PC-3 (cell line): ENCODE measurements at regions not wholly inside any gene's neighbourhood (a gene's known extent, or its start where the extent isn't known, plus 50 kb on each side); places are given as distances from the start of the nearest gene placed in this dataset.
"Not testable (repeated sequence)": the region's sequence is repeated elsewhere in the genome, so short reads cannot be mapped to it uniquely, and the experiment has no call there.

Source experiments
- ATAC-seq: fragments of 200-7000 bp; cut with Tn5 transposase; 2 replicates; pipeline ENCODE4 v1.9.1; 2020; ENCODE audit warnings: mild to moderate bottlenecking, moderate library complexity
- BruUV-seq: library from RNA; stranded (reverse); fragments of 400-500 nt; replicated peaks from 2 replicates; lab custom pipeline; 2021; lab: Mats Ljungman, UMichigan
- CTCF ChIA-PET: fragments of 300-600 bp; sonication (Branson Sonifier 250); formaldehyde crosslinking; loops from one replicate; lab custom pipeline; 2022; ENCODE audit warnings: antibody characterized with exemption; lab: Charles Lee
- POLR2A ChIA-PET: fragments of 300-600 bp; sonication (Branson Sonifier 250); formaldehyde crosslinking; loops from one replicate; lab custom pipeline; 2022; ENCODE audit warnings: antibody characterized with exemption; ENCODE audit not compliant: unreplicated experiment; lab: Charles Lee
- DNase-seq: peaks from one replicate; pipeline ENCODE4 v3.0.0-alpha.2; 2015
- H2AFZ ChIP-seq: fragments of 300-600 bp; sonication (generic); 2 replicates; pipeline ENCODE4 v1.6.0; 2016; ENCODE audit warnings: antibody characterized with exemption, low read length
- H3F3A ChIP-seq: fragments of 300-600 bp; sonication (generic); one replicate; pipeline ENCODE4 v1.6.0; 2017; ENCODE audit warnings: antibody characterized with exemption, low read length, control low read depth, mild to moderate bottlenecking; ENCODE audit not compliant: unreplicated experiment
- H3K27ac ChIP-seq: fragments of 300-600 bp; sonication (generic); 2 replicates; pipeline ENCODE4 v1.5.1; 2016; ENCODE audit warnings: mild to moderate bottlenecking, low read length
- H3K27me3 ChIP-seq: fragments of 300-600 bp; sonication (generic); 2 replicates; pipeline ENCODE4 v1.6.1; 2016; ENCODE audit warnings: low read length, mixed read lengths
- H3K36me3 ChIP-seq: fragments of 300-600 bp; sonication (generic); 2 replicates; pipeline ENCODE4 v1.6.1; 2016; ENCODE audit warnings: low read depth, mixed run types, low read length, mixed read lengths
- H3K4me1 ChIP-seq: fragments of 300-600 bp; sonication (generic); 2 replicates; pipeline ENCODE4 v1.5.1; 2016; ENCODE audit warnings: low read length; ENCODE audit not compliant: insufficient read depth
- H3K4me2 ChIP-seq: fragments of 300-600 bp; sonication (generic); 2 replicates; pipeline ENCODE4 v1.6.0; 2016; ENCODE audit warnings: low read length
- H3K4me3 ChIP-seq: fragments of 300-600 bp; sonication (generic); 2 replicates; pipeline ENCODE4 v1.5.1; 2016; ENCODE audit warnings: mild to moderate bottlenecking, low read length, mixed read lengths
- H3K79me2 ChIP-seq: fragments of 300-600 bp; sonication (generic); 2 replicates; pipeline ENCODE4 v1.6.1; 2017; ENCODE audit warnings: low read length, mixed read lengths
- H3K9ac ChIP-seq: fragments of 300-600 bp; sonication (generic); 2 replicates; pipeline ENCODE4 v1.6.0; 2016; ENCODE audit warnings: mild to moderate bottlenecking, low read length
- H3K9me2 ChIP-seq: fragments of 300-600 bp; sonication (generic); replicated peaks from 2 replicates; pipeline ENCODE4 v1.6.1; 2016; ENCODE audit warnings: mixed run types, low read length, mixed read lengths
- H3K9me3 ChIP-seq: fragments of 300-600 bp; sonication (generic); 2 replicates; pipeline ENCODE4 v1.6.1; 2016; ENCODE audit warnings: low read length, mixed read lengths
- H4K20me1 ChIP-seq: fragments of 300-600 bp; sonication (generic); 2 replicates; pipeline ENCODE4 v1.6.1; 2016; ENCODE audit warnings: low read length, mixed read lengths
- CTCF ChIP-seq: fragments of 300-600 bp; sonication (generic); conservative IDR thresholded peaks from 2 replicates; pipeline ENCODE4 v1.5.1; 2017; ENCODE audit warnings: antibody characterized with exemption, low read depth, mild to moderate bottlenecking, low read length
- EZH2 ChIP-seq: fragments of 300-600 bp; sonication (generic); IDR thresholded peaks from one replicate; pipeline ENCODE4 v1.6.1; 2017; ENCODE audit warnings: antibody characterized with exemption, mild to moderate bottlenecking, low read length; ENCODE audit not compliant: unreplicated experiment
- EZH2phosphoT487 ChIP-seq: fragments of 300-600 bp; sonication (generic); IDR thresholded peaks from 2 replicates; pipeline ENCODE4 v1.6.1; 2018; ENCODE audit warnings: mild to moderate bottlenecking, antibody characterized with exemption, low read length, borderline replicate concordance
- intact Hi-C: fragments of 100-400 bp; cut with micrococcal nuclease; formaldehyde crosslinking; loops from 2 replicates; pipeline ENCODE4 v1.9.0; 2023

GRCh38 chr16:25566183-25566582 lies 125.6 kb upstream of the HS3ST4 start:
- no TSS peak for BruUV-seq
- H3K36me3 ChIP-seq: no peaks in the 10 kb centered on the region
- ChIA-PET POLR2A (no interaction called here), CTCF (no interaction called here)
- H3K9me3 ChIP-seq: no peaks in the 10 kb centered on the region
- H3K4me1 ChIP-seq: no peaks in the 10 kb centered on the region
- H3K27me3 ChIP-seq: no peaks in the 10 kb centered on the region
- no peak for TF ChIP-seq EZH2phosphoT487
- no peak for TF ChIP-seq CTCF
- no peak for TF ChIP-seq EZH2
- no peak overlapping the region for H3K9ac ChIP-seq
- H2AFZ ChIP-seq: no peak overlapping the region
- H3F3A ChIP-seq: no peaks in the 10 kb centered on the region
- H3K4me3 ChIP-seq: no peak overlapping the region
- intact Hi-C loops: no loop called here
- no peaks in the 10 kb centered on the region for H4K20me1 ChIP-seq
- H3K79me2 ChIP-seq: no peaks in the 10 kb centered on the region
- no peak overlapping the region for H3K27ac ChIP-seq
- DNase-seq (no peak), ATAC-seq (no peak)
- H3K9me2 ChIP-seq: no peaks in the 10 kb centered on the region
- no peak overlapping the region for H3K4me2 ChIP-seq

- ATAC-seq (no peak), DNase-seq (no peak)
- intact Hi-C loops: no loop called here
- Histone ChIP-seq H3K9ac (no peak overlapping the region), H2AFZ (no peak overlapping the region), H3K27ac (no peak overlapping the region), H3K79me2 (no peaks in the 10 kb centered on the region), H3K9me3 (no peaks in the 10 kb centered on the region), H4K20me1 (no peaks in the 10 kb centered on the region), H3F3A (no peaks in the 10 kb centered on the region), H3K4me1 (no peaks in the 10 kb centered on the region), H3K9me2 (no peaks in the 10 kb centered on the region), H3K36me3 (no peaks in the 10 kb centered on the region), H3K27me3 (no peaks in the 10 kb centered on the region), H3K4me3 (no peak overlapping the region), H3K4me2 (no peak overlapping the region)
- CTCF ChIA-PET: no interaction called here
- POLR2A ChIA-PET: no interaction called here
- BruUV-seq: no TSS peak
- no peak for TF ChIP-seq CTCF
- TF ChIP-seq EZH2: no peak
- no peak for TF ChIP-seq EZH2phosphoT487
These were observed 128.1 kb upstream of the HS3ST4 start for GRCh38 chr16:25563700-25564099.

GRCh38 chr16:25561723-25562122 lies 130.0 kb upstream of the HS3ST4 start:
- CTCF ChIA-PET, H3K27ac ChIP-seq, H3K27me3 ChIP-seq, ATAC-seq, H4K20me1 ChIP-seq, H3K79me2 ChIP-seq, BruUV-seq, H3K9me2 ChIP-seq, H3K9ac ChIP-seq, H3K4me1 ChIP-seq, H3F3A ChIP-seq, H3K36me3 ChIP-seq, H3K4me3 ChIP-seq, H3K4me2 ChIP-seq, POLR2A ChIA-PET, H3K9me3 ChIP-seq, intact Hi-C loops, H2AFZ ChIP-seq, DNase-seq: not testable (repeated sequence)

- H3K79me2 ChIP-seq, ATAC-seq, H3K9ac ChIP-seq, H3K9me3 ChIP-seq, H3K36me3 ChIP-seq, H4K20me1 ChIP-seq, POLR2A ChIA-PET, H3K9me2 ChIP-seq, H2AFZ ChIP-seq, CTCF ChIA-PET, DNase-seq, H3K4me1 ChIP-seq, H3K27ac ChIP-seq, H3K27me3 ChIP-seq, intact Hi-C loops, H3K4me2 ChIP-seq, H3F3A ChIP-seq, H3K4me3 ChIP-seq, BruUV-seq: not testable (repeated sequence)
These were observed 134.8 kb upstream of the HS3ST4 start for GRCh38 chr16:25556968-25557312.

- H4K20me1 ChIP-seq, H3K9ac ChIP-seq, DNase-seq, ATAC-seq, BruUV-seq, H3K9me3 ChIP-seq, H3F3A ChIP-seq, intact Hi-C loops, H3K4me2 ChIP-seq, H3K27ac ChIP-seq, H3K4me1 ChIP-seq, H3K36me3 ChIP-seq, H3K9me2 ChIP-seq, H2AFZ ChIP-seq, CTCF ChIA-PET, H3K79me2 ChIP-seq, H3K4me3 ChIP-seq, POLR2A ChIA-PET, H3K27me3 ChIP-seq: not testable (repeated sequence)
These were observed 135.3 kb upstream of the HS3ST4 start for GRCh38 chr16:25556289-25556967.
